Activated naive CD4-positive, alpha-beta T cell treated with anti-CD3 and anti-CD28 coated beads, Interleukin-2, amount 10 ng/mL, durations not matched to agents 7 days and 5 days (primary cell): ENCODE measurements at regions not wholly inside any gene's neighbourhood (a gene's known extent, or its start where the extent isn't known, plus 50 kb on each side); places are given as distances from the start of the nearest gene placed in this dataset.

Experiments used
- CTCF ChIA-PET: fragments of 350-600 bp; sonication (Branson Sonifier 250); formaldehyde crosslinking; loops from one replicate; lab custom pipeline; 2021; ENCODE audit warnings: antibody characterized with exemption; lab: Charles Lee
- DNase-seq: peaks from one replicate; pipeline ENCODE4 v3.0.0-alpha.2; 2020
- H3K27ac Mint-ChIP-seq: one replicate; pipeline ENCODE4 v1.8.0; 2021; ENCODE audit warnings: mild to moderate bottlenecking, moderate library complexity, mixed read lengths
- H3K27me3 Mint-ChIP-seq: one replicate; pipeline ENCODE4 v1.8.0; 2021; ENCODE audit warnings: mild to moderate bottlenecking, mixed read lengths
- H3K36me3 Mint-ChIP-seq: one replicate; pipeline ENCODE4 v1.8.0; 2021; ENCODE audit warnings: mixed read lengths
- H3K4me1 Mint-ChIP-seq: one replicate; pipeline ENCODE4 v1.8.0; 2021; ENCODE audit warnings: mixed read lengths
- H3K4me3 Mint-ChIP-seq: one replicate; pipeline ENCODE4 v1.8.0; 2021; ENCODE audit warnings: mild to moderate bottlenecking, moderate library complexity, mixed read lengths
- H3K9me3 Mint-ChIP-seq: one replicate; pipeline ENCODE4 v1.8.0; 2021; ENCODE audit warnings: mixed read lengths

DNA sequence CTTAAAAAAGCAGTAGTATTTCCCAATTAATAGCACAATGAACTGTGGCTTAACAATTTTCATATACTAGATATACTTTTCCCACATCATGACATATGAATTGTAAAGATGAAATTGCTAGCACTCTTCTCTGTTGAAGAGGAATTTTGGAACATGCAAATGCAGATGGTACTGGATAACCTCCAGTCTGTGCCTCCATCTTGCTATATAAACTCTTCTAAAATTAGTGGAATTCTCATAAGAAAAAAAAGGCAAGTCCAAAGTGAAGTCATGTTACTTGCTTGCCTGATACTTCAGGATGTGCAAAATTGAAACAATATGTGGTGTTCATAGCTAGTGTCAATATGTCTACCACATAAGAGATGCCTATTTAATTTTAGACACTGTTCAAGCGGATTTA lies 570.2 kb upstream of the POM121L12 start:
- no peaks in the 10 kb centered on the region for H3K36me3 Mint-ChIP-seq
- peaks cover 12% of the 10 kb centered on the region for H3K9me3 Mint-ChIP-seq
- CTCF ChIA-PET = no interaction called here
- no peaks in the 10 kb centered on the region for H3K27me3 Mint-ChIP-seq
- no peaks in the 10 kb centered on the region for H3K4me1 Mint-ChIP-seq
- H3K4me3 Mint-ChIP-seq = no peak overlapping the region
- no peak overlapping the region for H3K27ac Mint-ChIP-seq
- no peak for DNase-seq

DNA sequence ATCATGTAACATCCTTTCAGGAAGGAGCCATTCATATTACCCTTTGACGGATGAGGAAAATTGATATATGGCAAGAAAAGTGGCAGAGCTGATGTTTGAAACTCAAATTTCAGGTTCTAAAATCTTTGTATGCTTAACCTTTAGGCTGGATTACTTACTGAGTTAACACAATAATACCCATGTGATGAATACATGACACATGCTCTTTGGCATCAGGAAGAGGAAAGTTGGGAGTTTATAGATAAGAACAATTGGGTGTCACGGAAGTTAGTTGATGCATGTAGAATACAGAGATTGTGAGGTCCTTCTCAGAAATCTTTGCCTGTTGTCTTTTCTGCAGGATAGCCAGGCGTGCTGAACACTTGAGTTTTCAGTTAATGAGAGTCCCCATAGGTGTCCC lies 572.1 kb upstream of the POM121L12 start:
- no peaks in the 10 kb centered on the region for H3K36me3 Mint-ChIP-seq
- H3K9me3 Mint-ChIP-seq = peaks cover 15% of the 10 kb centered on the region
- DNase-seq = no peak
- CTCF ChIA-PET = no interaction called here
- H3K4me1 Mint-ChIP-seq = no peaks in the 10 kb centered on the region
- no peaks in the 10 kb centered on the region for H3K27me3 Mint-ChIP-seq
- H3K4me3 Mint-ChIP-seq = no peak overlapping the region
- H3K27ac Mint-ChIP-seq = no peak overlapping the region

DNA sequence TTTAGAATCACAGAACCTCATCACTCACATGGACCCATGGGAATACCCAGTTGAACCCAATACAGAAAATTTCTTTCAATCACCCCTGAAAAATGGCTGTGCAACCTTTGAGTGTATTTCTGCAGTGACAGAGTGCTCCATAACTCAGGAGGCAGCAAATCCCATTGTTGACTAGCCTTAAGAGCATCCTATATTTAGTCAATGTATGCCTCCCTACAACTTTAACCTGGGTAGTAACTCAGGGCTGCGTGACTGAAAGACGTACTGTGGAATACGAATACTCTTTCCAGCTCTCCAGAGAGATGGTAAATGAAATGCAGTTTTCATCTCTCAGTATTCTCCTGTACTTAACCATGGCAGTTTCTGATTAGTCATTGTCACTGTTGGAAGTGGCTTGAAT lies 573.0 kb upstream of the POM121L12 start:
- CTCF ChIA-PET = no interaction called here
- Mint-ChIP-seq H3K36me3 (no peaks in the 10 kb centered on the region), H3K9me3 (peaks cover 15% of the 10 kb centered on the region), H3K4me3 (no peak overlapping the region), H3K4me1 (no peaks in the 10 kb centered on the region), H3K27me3 (no peaks in the 10 kb centered on the region), H3K27ac (no peak overlapping the region)
- DNase-seq = no peak

DNA sequence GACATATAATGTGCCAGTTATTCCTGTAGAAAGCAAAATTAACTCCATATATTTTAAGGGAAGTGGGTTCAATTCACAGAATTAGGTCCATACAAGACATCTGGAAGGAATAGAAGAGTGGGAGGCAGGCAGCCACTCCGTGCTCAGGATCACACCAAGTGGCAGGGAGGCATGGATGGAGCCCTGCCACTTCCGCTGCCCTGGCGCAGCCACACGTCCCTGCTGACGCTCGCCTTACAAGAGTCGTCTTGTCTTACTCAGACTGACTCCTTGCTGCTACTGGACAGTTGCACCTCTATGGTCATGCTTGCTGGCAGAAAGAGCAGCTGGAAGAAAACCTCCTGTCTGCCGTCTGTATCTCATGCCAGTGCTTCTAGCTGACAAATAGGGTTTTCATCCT lies 579.9 kb upstream of the POM121L12 start:
- Mint-ChIP-seq H3K9me3 (peaks cover 18% of the 10 kb centered on the region), H3K4me1 (no peaks in the 10 kb centered on the region), H3K27ac (no peak overlapping the region), H3K27me3 (no peaks in the 10 kb centered on the region), H3K36me3 (no peaks in the 10 kb centered on the region), H3K4me3 (no peak overlapping the region)
- CTCF ChIA-PET = no interaction called here
- DNase-seq = no peak

DNA sequence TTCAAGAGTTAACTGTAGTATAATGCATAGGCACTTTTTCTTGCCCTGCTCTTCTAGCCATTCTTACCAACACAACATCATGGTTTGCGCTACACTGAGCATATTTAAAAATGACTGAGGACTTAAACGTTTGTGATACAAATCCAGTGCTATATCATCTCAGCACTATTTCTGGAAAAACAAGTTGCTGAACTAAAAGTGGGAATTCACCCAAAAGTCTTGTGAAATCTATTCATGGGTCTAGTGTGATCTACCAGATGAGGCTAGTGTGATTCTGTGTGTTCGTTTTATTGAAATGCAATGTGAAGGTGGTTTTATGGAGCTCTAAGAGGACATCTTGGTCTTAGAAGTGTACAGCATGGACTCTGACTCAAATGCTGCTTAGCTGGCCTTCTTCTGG lies 584.6 kb upstream of the POM121L12 start:
- H3K4me3 Mint-ChIP-seq = no peak overlapping the region
- no peaks in the 10 kb centered on the region for H3K4me1 Mint-ChIP-seq
- H3K27ac Mint-ChIP-seq = no peak overlapping the region
- DNase-seq = no peak
- peaks cover 14% of the 10 kb centered on the region for H3K9me3 Mint-ChIP-seq
- no peaks in the 10 kb centered on the region for H3K27me3 Mint-ChIP-seq
- CTCF ChIA-PET = no interaction called here
- no peaks in the 10 kb centered on the region for H3K36me3 Mint-ChIP-seq

DNA sequence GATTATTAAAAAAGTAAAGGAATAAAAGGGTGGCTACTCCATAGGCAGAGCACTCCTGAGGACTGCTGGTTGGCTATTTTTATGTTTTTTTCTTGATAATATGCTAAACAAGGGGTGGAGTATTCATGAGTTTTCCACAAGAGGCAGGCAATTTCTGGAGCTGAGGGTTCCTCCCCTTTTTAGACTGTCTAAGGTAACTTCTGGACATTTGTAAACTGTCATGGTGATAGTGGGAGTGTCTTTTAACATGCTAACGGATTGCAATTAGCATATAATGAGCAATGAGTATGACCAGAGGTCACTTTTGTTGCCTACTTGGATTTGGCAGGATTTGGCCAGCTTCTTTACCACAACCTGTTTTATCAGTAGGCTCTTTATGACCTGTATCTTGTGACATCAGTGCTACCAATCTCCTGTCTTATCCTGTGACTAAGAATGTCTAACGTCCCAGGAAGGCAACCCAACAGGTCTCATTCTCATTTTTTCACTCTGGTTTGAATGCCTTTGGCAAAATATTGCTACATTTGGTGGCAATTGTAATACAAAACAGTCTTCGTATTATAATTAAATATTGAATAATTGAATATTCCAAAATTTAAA lies 587.8 kb upstream of the POM121L12 start:
- no peak for DNase-seq
- H3K36me3 Mint-ChIP-seq = no peaks in the 10 kb centered on the region
- H3K27me3 Mint-ChIP-seq = no peaks in the 10 kb centered on the region
- CTCF ChIA-PET = no interaction called here
- no peak overlapping the region for H3K27ac Mint-ChIP-seq
- H3K4me3 Mint-ChIP-seq = no peak overlapping the region
- H3K4me1 Mint-ChIP-seq = no peaks in the 10 kb centered on the region
- H3K9me3 Mint-ChIP-seq = peaks cover 6% of the 10 kb centered on the region

DNA sequence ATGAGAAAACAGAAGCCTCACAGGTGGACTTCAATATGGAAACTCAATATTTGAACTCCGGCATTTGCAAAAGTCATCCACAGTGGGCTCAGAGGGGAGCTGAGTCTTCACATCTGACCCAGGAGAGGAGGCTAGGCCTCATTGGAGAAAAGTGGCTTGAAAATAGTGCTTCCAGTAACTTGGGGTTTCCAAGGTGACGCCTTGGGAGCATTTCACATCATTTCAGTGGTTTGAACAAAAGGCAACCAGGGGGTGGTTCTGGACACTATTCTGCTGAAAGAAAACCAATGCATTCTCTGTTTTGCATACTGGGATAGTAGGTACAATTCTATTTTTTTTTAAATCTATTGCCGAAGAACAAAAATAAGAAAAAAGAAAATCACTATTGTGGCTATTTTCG lies 599.2 kb upstream of the POM121L12 start:
- Mint-ChIP-seq H3K36me3 (no peaks in the 10 kb centered on the region), H3K9me3 (peaks cover 7% of the 10 kb centered on the region), H3K4me3 (no peak overlapping the region), H3K4me1 (no peaks in the 10 kb centered on the region), H3K27ac (no peak overlapping the region), H3K27me3 (no peaks in the 10 kb centered on the region)
- DNase-seq = no peak
- CTCF ChIA-PET = no interaction called here

DNA sequence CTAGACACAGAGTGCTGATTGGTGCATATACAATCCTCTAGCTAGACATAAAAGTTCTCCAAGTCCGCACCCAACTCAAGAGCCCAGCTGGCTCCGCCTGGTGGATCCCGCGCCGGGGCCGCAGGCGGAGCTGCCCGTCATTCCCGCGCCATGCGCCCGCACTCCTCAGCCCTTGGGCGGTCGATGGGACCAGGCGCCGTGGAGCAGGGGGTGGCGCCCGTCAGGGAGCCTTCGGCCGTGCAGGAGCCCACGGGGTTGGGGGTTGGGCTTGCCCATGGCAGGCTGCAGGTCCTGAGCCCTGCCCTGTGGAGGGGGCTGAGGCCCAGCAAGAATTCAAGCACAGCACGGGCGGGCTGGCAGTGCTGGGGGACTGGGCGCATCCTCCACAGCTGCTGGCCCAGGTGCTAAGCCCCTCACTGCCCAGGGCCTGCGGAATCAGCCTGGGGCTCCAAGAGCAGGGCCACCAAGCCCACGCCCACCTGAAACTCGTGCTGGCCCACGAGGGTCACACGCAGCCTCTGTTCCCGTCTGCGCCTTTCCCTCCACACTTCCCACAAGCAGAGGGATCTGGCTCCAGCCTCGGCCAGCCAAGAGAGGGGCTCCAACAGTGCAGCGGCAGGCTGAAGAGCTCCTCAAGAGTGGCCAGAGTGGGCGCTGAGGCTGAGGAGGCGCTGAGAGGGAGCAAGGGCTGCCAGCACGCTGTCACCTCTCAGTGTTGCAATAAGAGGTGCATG lies 604.2 kb upstream of the POM121L12 start:
- no peak for DNase-seq
- Mint-ChIP-seq H3K4me3 (no peak overlapping the region), H3K27ac (no peak overlapping the region), H3K36me3 (no peaks in the 10 kb centered on the region), H3K9me3 (peaks cover 26% of the 10 kb centered on the region), H3K4me1 (no peaks in the 10 kb centered on the region), H3K27me3 (no peaks in the 10 kb centered on the region)
- CTCF ChIA-PET = no interaction called here

DNA sequence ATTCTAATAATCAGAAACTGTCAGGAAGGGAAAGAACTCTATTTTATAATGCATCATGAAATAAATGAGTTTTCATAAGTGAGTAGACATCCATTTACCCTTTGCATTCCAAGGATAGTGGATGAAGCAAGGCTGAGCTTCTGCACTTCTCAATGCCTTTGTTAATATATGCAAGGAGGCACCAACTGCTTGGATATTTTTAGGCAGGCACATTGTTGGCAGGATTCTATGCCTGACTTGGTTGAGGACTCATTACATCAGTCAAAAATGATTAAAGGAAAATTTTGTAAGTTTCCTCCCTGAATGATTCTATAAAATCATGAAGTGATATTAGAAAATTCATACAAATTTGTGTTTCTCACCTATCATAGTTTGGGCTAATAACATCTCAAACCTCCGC lies 612.2 kb upstream of the POM121L12 start:
- DNase-seq = no peak
- no peaks in the 10 kb centered on the region for H3K4me1 Mint-ChIP-seq
- peaks cover 5% of the 10 kb centered on the region for H3K9me3 Mint-ChIP-seq
- H3K36me3 Mint-ChIP-seq = no peaks in the 10 kb centered on the region
- CTCF ChIA-PET = no interaction called here
- H3K27ac Mint-ChIP-seq = no peak overlapping the region
- H3K27me3 Mint-ChIP-seq = no peaks in the 10 kb centered on the region
- no peak overlapping the region for H3K4me3 Mint-ChIP-seq

DNA sequence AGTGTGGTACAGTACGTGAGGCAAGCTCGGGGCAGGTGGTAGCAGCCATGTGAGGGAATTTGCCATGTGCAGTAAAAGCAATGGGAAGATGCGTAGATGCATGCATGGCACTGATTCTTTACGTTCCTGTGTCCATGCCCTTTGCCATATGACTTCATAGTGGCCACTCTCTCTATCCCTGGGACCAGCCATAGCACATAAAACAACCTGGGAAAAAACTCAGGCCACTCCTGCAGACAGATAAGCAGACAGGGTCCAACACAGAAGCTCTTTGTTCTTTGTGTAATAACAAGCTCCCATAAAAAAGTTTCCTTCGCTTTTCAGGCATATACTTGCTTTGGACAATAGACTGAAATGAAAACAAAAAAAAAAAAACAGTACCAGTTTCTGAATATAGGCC lies 622.4 kb upstream of the POM121L12 start:
- CTCF ChIA-PET = no interaction called here
- H3K27ac Mint-ChIP-seq = no peak overlapping the region

DNA sequence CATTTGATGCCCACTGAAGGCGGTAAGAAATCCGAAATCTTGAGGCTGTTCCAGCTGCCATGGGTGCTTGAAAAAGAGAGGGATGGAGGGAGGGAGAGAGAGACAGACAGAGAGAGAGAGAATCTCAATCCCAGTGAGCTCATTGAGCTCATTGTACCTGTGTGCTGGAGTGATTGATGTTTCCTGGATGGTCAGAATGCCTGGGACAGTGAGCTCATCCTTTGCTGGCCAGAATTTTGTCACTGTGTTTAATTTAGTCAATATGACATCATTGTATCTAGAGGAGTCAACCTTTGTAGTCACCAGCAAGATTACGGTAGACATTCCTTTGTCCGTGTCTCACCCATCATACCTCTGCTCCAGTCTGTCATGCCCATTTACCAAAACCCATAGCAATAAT lies 625.4 kb upstream of the POM121L12 start:
- CTCF ChIA-PET = no interaction called here
- Mint-ChIP-seq H3K4me1 (no peaks in the 10 kb centered on the region), H3K27ac (no peak overlapping the region), H3K27me3 (no peaks in the 10 kb centered on the region), H3K36me3 (no peaks in the 10 kb centered on the region), H3K4me3 (no peak overlapping the region), H3K9me3 (peaks cover 6% of the 10 kb centered on the region)
- no peak for DNase-seq

More for the DNA sequence above, 622.4 kb upstream of the POM121L12 start:
- H3K4me3 Mint-ChIP-seq = no peak overlapping the region
- peaks cover 6% of the 10 kb centered on the region for H3K9me3 Mint-ChIP-seq
- no peaks in the 10 kb centered on the region for H3K27me3 Mint-ChIP-seq
- no peaks in the 10 kb centered on the region for H3K4me1 Mint-ChIP-seq
- H3K36me3 Mint-ChIP-seq = no peaks in the 10 kb centered on the region
- DNase-seq = no peak

DNA sequence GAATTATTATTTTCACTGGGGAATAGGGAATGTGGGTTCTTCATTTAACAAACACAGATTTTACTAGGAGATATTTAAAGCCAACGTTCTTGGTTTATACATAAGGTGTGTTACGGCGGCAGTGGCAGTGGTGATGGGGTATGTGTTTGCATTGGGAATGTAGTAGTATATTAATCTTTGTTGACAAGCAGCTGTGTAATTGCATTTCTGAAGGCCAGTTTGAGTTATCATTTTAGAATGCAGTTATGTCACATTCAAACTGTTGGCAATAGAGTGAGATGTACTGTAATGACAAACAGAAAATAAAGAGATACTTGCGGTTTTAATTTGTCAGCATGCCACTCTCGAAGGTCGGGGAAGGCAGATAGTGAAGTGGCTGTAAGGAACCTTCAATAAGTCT lies 628.6 kb upstream of the POM121L12 start:
- Mint-ChIP-seq H3K4me3 (no peak overlapping the region), H3K4me1 (no peaks in the 10 kb centered on the region)
- CTCF ChIA-PET = no interaction called here

DNA sequence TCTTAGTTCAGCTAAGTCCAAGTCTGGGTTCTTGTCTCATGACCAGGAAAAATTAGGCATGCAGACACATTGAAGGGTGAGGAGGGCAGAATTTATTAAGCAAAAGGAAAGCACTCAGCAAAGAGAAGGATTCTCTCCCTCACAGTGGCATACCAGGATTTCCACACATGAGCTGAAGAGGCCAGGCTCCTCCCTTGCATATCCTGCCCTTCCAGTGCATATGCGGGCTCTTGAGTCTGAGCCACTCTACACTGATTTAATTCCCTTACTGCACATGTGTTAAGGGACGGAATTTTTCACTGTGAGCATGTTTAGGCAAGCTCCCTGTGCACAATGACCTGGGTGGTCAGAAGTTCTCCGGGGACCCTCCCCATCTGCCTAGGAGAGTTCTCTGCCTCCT lies 652.7 kb upstream of the POM121L12 start:
- H3K27ac Mint-ChIP-seq = no peak overlapping the region
- H3K4me3 Mint-ChIP-seq = no peak overlapping the region
- DNase-seq = no peak
- H3K4me1 Mint-ChIP-seq = no peaks in the 10 kb centered on the region
- no peaks in the 10 kb centered on the region for H3K27me3 Mint-ChIP-seq
- CTCF ChIA-PET = no interaction called here
- peaks cover 7% of the 10 kb centered on the region for H3K9me3 Mint-ChIP-seq
- H3K36me3 Mint-ChIP-seq = no peaks in the 10 kb centered on the region

More for the DNA sequence above, 628.6 kb upstream of the POM121L12 start:
- Mint-ChIP-seq H3K27me3 (no peaks in the 10 kb centered on the region), H3K27ac (no peak overlapping the region), H3K9me3 (peaks cover 4% of the 10 kb centered on the region), H3K36me3 (no peaks in the 10 kb centered on the region)
- no peak for DNase-seq

DNA sequence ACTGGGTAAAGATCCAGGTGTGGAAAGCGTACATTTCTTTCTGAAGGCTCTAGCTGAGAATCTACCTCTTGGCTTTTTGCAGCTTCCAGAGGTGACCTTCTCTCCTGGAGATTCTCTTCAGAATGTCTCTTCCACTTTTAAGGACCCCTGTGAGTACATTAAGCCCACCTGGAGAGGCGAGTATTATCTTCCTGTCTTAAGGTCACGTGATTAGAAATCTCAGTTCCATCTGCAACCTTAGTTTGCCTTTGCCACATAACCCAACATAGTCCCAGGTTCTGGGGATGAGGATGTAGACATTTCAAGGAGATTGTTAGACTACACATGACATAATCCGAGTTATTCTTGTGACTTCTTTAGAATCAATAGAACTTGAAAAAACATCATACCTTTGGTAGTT lies 665.5 kb upstream of the POM121L12 start:
- no peak overlapping the region for H3K27ac Mint-ChIP-seq
- no peaks in the 10 kb centered on the region for H3K27me3 Mint-ChIP-seq
- DNase-seq = no peak
- no peaks in the 10 kb centered on the region for H3K4me1 Mint-ChIP-seq
- H3K9me3 Mint-ChIP-seq = peaks cover 14% of the 10 kb centered on the region
- CTCF ChIA-PET = no interaction called here
- H3K36me3 Mint-ChIP-seq = no peaks in the 10 kb centered on the region
- no peak overlapping the region for H3K4me3 Mint-ChIP-seq

DNA sequence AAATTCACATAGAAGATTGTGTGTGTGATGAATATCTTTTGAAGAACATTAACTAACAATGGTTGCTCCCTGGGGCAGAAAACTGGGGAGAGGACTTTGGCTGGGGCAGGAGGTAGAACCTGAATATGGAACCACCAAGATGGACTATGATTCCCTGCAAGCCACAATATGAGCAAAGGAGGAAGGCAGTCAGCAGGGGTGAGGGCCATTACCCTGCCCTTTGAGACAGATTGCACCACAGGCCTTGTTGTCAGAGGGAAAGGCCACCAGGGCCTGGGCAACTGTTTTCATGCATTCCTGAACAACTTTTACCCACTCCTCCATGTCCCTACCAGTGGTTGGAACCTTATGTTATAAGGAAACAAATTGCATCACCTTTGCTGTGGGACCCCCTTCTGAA lies 670.1 kb upstream of the POM121L12 start:
- no peak for DNase-seq
- Mint-ChIP-seq H3K4me3 (no peak overlapping the region), H3K27ac (no peak overlapping the region), H3K9me3 (peaks cover 9% of the 10 kb centered on the region), H3K36me3 (no peaks in the 10 kb centered on the region), H3K4me1 (no peaks in the 10 kb centered on the region), H3K27me3 (no peaks in the 10 kb centered on the region)
- CTCF ChIA-PET = no interaction called here
